ENCODE measurements at regions not wholly inside any gene's neighbourhood (a gene's known extent, or its start where the extent isn't known, plus 50 kb on each side); places are given as distances from the start of the nearest gene placed in this dataset.

- Histone ChIP-seq H3K9me3 (no peaks in the 10 kb centered on the region), H3K4me1 (replicated peaks) (no peaks in the 10 kb centered on the region), H3K36me3 (no peaks in the 10 kb centered on the region), H3K27me3 (replicated peaks; ENCODE audit: insufficient read depth) (no peaks in the 10 kb centered on the region), H3K4me3 (no peak overlapping the region), H3K27ac (no peak overlapping the region)
- no peak for TF ChIP-seq POLR2A (IDR thresholded peaks at IDR 0.05)
- no peak for TF ChIP-seq POLR2AphosphoS5 (IDR thresholded peaks at IDR 0.05)
- no peak for TF ChIP-seq CTCF (IDR thresholded peaks at IDR 0.05)
- 13% methylated on average over 19 of the region's 19 CpGs for WGBS
- intact Hi-C loops (cut with DNase I) = no loop called here
- DNase-seq (ENCODE audit: low spot score) = no peak
Measured at GRCh38 chr20:22652681-22653588, 68.6 kb upstream of the FOXA2 start.

GRCh38 chr20:22653658-22654642 lies 69.6 kb upstream of the FOXA2 start:
- H3K27me3 ChIP-seq (replicated peaks; ENCODE audit: insufficient read depth) = no peaks in the 10 kb centered on the region
- no peaks in the 10 kb centered on the region for H3K9me3 ChIP-seq
- DNase-seq (ENCODE audit: low spot score) = no peak
- TF ChIP-seq CTCF (IDR thresholded peaks at IDR 0.05) = no peak
- no peak for TF ChIP-seq POLR2A (IDR thresholded peaks at IDR 0.05)
- no peak for TF ChIP-seq POLR2AphosphoS5 (IDR thresholded peaks at IDR 0.05)
- intact Hi-C loops (cut with DNase I) = no loop called here
- H3K27ac ChIP-seq = no peak overlapping the region
- no peaks in the 10 kb centered on the region for H3K4me1 ChIP-seq (replicated peaks)
- no peak overlapping the region for H3K4me3 ChIP-seq
- H3K36me3 ChIP-seq = no peaks in the 10 kb centered on the region
- 76% methylated on average over 21 of the region's 21 CpGs for WGBS

GRCh38 chr20:22663528-22664025 lies 79.2 kb upstream of the FOXA2 start:
- Histone ChIP-seq H3K27ac (no peak overlapping the region), H3K9me3 (no peaks in the 10 kb centered on the region), H3K36me3 (no peaks in the 10 kb centered on the region), H3K4me3 (no peak overlapping the region), H3K27me3 (replicated peaks; ENCODE audit: insufficient read depth) (no peaks in the 10 kb centered on the region), H3K4me1 (replicated peaks) (no peaks in the 10 kb centered on the region)
- intact Hi-C loops (cut with DNase I) = no loop called here
- no peak for DNase-seq (ENCODE audit: low spot score)
- 54% methylated on average over 4 of the region's 4 CpGs for WGBS
- TF ChIP-seq POLR2A (IDR thresholded peaks at IDR 0.05) (no peak), POLR2AphosphoS5 (IDR thresholded peaks at IDR 0.05) (no peak), CTCF (IDR thresholded peaks at IDR 0.05) (no peak)

GRCh38 chr20:22667198-22667597 lies 82.8 kb upstream of the FOXA2 start:
- no peak overlapping the region for H3K27ac ChIP-seq
- H3K4me3 ChIP-seq = no peak overlapping the region
- TF ChIP-seq CTCF (IDR thresholded peaks at IDR 0.05) (no peak), POLR2A (IDR thresholded peaks at IDR 0.05) (no peak), POLR2AphosphoS5 (IDR thresholded peaks at IDR 0.05) (no peak)
- no peaks in the 10 kb centered on the region for H3K27me3 ChIP-seq (replicated peaks; ENCODE audit: insufficient read depth)
- DNase-seq (ENCODE audit: low spot score) = no peak
- H3K9me3 ChIP-seq = no peaks in the 10 kb centered on the region
- H3K4me1 ChIP-seq (replicated peaks) = no peaks in the 10 kb centered on the region
- intact Hi-C loops (cut with DNase I) = no loop called here
- H3K36me3 ChIP-seq = no peaks in the 10 kb centered on the region
- 68% methylated on average over 1 of the region's 1 CpG for WGBS

All from prostate gland (tissue), 2 donors.